ENCODE measurements at regions not wholly inside any gene's neighbourhood (a gene's known extent, or its start where the extent isn't known, plus 50 kb on each side); places are given as distances from the start of the nearest gene placed in this dataset.
"Not testable (repeated sequence)": the region's sequence is repeated elsewhere in the genome, so short reads cannot be mapped to it uniquely, and the experiment has no call there.

- no peak overlapping the region for H3K4me3 ChIP-seq (ENCODE audit: low read length)
- TF ChIP-seq ZNF274 (IDR thresholded peaks at IDR 0.05; ENCODE audit: low read depth, low read length), result no peak
These were observed 297.3 kb upstream of the CASK start for GRCh38 chrX:42220666-42221065.

- H3K4me3 ChIP-seq (ENCODE audit: low read length), result no peak overlapping the region
- TF ChIP-seq ZNF274 (IDR thresholded peaks at IDR 0.05; ENCODE audit: low read depth, low read length), result no peak
These were observed 296.7 kb upstream of the CASK start for GRCh38 chrX:42220083-42220482.

- no peak for TF ChIP-seq ZNF274 (IDR thresholded peaks at IDR 0.05; ENCODE audit: low read depth, low read length)
These were observed 295.9 kb upstream of the CASK start for GRCh38 chrX:42219231-42219630.

GRCh38 chrX:42195506-42195905 is 272.2 kb upstream of the CASK start:
- TF ChIP-seq ZNF274 (IDR thresholded peaks at IDR 0.05; ENCODE audit: low read depth, low read length), result no peak
- H3K4me3 ChIP-seq (ENCODE audit: low read length), result no peak overlapping the region

More at GRCh38 chrX:42219231-42219630, 295.9 kb upstream of the CASK start:
- no peak overlapping the region for H3K4me3 ChIP-seq (ENCODE audit: low read length)

GRCh38 chrX:42189576-42189975 is 266.2 kb upstream of the CASK start:
- TF ChIP-seq ZNF274 (IDR thresholded peaks at IDR 0.05; ENCODE audit: low read depth, low read length), result no peak
- H3K4me3 ChIP-seq (ENCODE audit: low read length), result no peak overlapping the region

- TF ChIP-seq ZNF274 (IDR thresholded peaks at IDR 0.05; ENCODE audit: low read depth, low read length), result no peak
- H3K4me3 ChIP-seq (ENCODE audit: low read length), result no peak overlapping the region
These were observed 265.4 kb upstream of the CASK start for GRCh38 chrX:42188730-42189129.

GRCh38 chrX:42176789-42177188 is 253.4 kb upstream of the CASK start:
- H3K4me3 ChIP-seq (ENCODE audit: low read length), result no peak overlapping the region
- no peak for TF ChIP-seq ZNF274 (IDR thresholded peaks at IDR 0.05; ENCODE audit: low read depth, low read length)

GRCh38 chrX:42175843-42176242 is 252.5 kb upstream of the CASK start:
- H3K4me3 ChIP-seq (ENCODE audit: low read length), result no peak overlapping the region
- TF ChIP-seq ZNF274 (IDR thresholded peaks at IDR 0.05; ENCODE audit: low read depth, low read length), result no peak

- not testable (repeated sequence) for H3K4me3 ChIP-seq (ENCODE audit: low read length)
These were observed 234.6 kb upstream of the CASK start for GRCh38 chrX:42157923-42158322.

- TF ChIP-seq ZNF274 (IDR thresholded peaks at IDR 0.05; ENCODE audit: low read depth, low read length), result no peak
- H3K4me3 ChIP-seq (ENCODE audit: low read length), result no peak overlapping the region
These were observed 228.5 kb upstream of the CASK start for GRCh38 chrX:42151808-42152207.

- H3K4me3 ChIP-seq (ENCODE audit: low read length), result no peak overlapping the region
- no peak for TF ChIP-seq ZNF274 (IDR thresholded peaks at IDR 0.05; ENCODE audit: low read depth, low read length)
These were observed 226.4 kb upstream of the CASK start for GRCh38 chrX:42149765-42150164.

GRCh38 chrX:42149281-42149680 is 225.9 kb upstream of the CASK start:
- TF ChIP-seq ZNF274 (IDR thresholded peaks at IDR 0.05; ENCODE audit: low read depth, low read length), result no peak
- H3K4me3 ChIP-seq (ENCODE audit: low read length), result no peak overlapping the region

GRCh38 chrX:42143866-42144592 is 220.7 kb upstream of the CASK start:
- H3K4me3 ChIP-seq (ENCODE audit: low read length), result no peak overlapping the region
- TF ChIP-seq ZNF274 (IDR thresholded peaks at IDR 0.05; ENCODE audit: low read depth, low read length), result no peak

GRCh38 chrX:42140320-42140719 is 217.0 kb upstream of the CASK start:
- no peak for TF ChIP-seq ZNF274 (IDR thresholded peaks at IDR 0.05; ENCODE audit: low read depth, low read length)
- H3K4me3 ChIP-seq (ENCODE audit: low read length), result no peak overlapping the region

- TF ChIP-seq ZNF274 (IDR thresholded peaks at IDR 0.05; ENCODE audit: low read depth, low read length), result no peak
These were observed 212.4 kb upstream of the CASK start for GRCh38 chrX:42135583-42136228.

More at GRCh38 chrX:42135583-42136228, 212.4 kb upstream of the CASK start:
- no peak overlapping the region for H3K4me3 ChIP-seq (ENCODE audit: low read length)

Data from GM08714 (cell line).